Chondrocyte (in vitro differentiated cells): ENCODE measurements at regions not wholly inside any gene's neighbourhood (a gene's known extent, or its start where the extent isn't known, plus 50 kb on each side); places are given as distances from the start of the nearest gene placed in this dataset.

ENCODE experiments used
- DNase-seq: peaks from one replicate; pipeline ENCODE4 v3.0.0; 2021; ENCODE audit warnings: mixed read lengths, low spot score
- H3K27ac Mint-ChIP-seq: one replicate; pipeline ENCODE4 v1.8.0; 2021; ENCODE audit warnings: mild to moderate bottlenecking, moderate library complexity, mixed read lengths; ENCODE audit not compliant: unreplicated experiment
- H3K27me3 Mint-ChIP-seq: 2 replicates; pipeline ENCODE4 v1.8.0; 2021; ENCODE audit warnings: low read depth, mixed read lengths
- H3K36me3 Mint-ChIP-seq: 2 replicates; pipeline ENCODE4 v1.8.0; 2021; ENCODE audit warnings: low read depth, mixed read lengths
- H3K4me1 Mint-ChIP-seq: 2 replicates; pipeline ENCODE4 v1.8.0; 2021; ENCODE audit warnings: low read depth, mild to moderate bottlenecking, mixed read lengths
- H3K4me3 Mint-ChIP-seq: one replicate; pipeline ENCODE4 v1.8.0; 2021; ENCODE audit warnings: mild to moderate bottlenecking, moderate library complexity, mixed read lengths; ENCODE audit not compliant: unreplicated experiment
- H3K9me3 Mint-ChIP-seq: 2 replicates; pipeline ENCODE4 v1.8.0; 2021; ENCODE audit warnings: low read depth, mixed read lengths
- CTCF ChIP-seq: fragments of 200-600 bp; sonication (generic); IDR thresholded peaks from 2 replicates; pipeline ENCODE4 v1.5.0; 2021; ENCODE audit warnings: antibody characterized with exemption, mild to moderate bottlenecking, moderate library complexity

- Mint-ChIP-seq H3K27ac (no peak overlapping the region), H3K4me1 (no peaks in the 10 kb centered on the region), H3K4me3 (no peak overlapping the region), H3K27me3 (peaks cover 2% of the 10 kb centered on the region), H3K36me3 (no peaks in the 10 kb centered on the region), H3K9me3 (no peaks in the 10 kb centered on the region)
- TF ChIP-seq CTCF = no peak
- no peak for DNase-seq
These were observed 70.7 kb upstream of the ESRRG start for GRCh38 chr1:216793973-216794372.

GRCh38 chr1:216793303-216793702 lies 70.1 kb upstream of the ESRRG start:
- no peaks in the 10 kb centered on the region for H3K9me3 Mint-ChIP-seq
- no peak for DNase-seq
- TF ChIP-seq CTCF = no peak
- no peak overlapping the region for H3K4me3 Mint-ChIP-seq
- H3K36me3 Mint-ChIP-seq = no peaks in the 10 kb centered on the region
- H3K27me3 Mint-ChIP-seq = peaks cover 2% of the 10 kb centered on the region
- H3K27ac Mint-ChIP-seq = no peak overlapping the region
- H3K4me1 Mint-ChIP-seq = no peaks in the 10 kb centered on the region

GRCh38 chr1:216788671-216789070 lies 65.4 kb upstream of the ESRRG start:
- no peaks in the 10 kb centered on the region for H3K9me3 Mint-ChIP-seq
- H3K4me3 Mint-ChIP-seq = no peak overlapping the region
- H3K27me3 Mint-ChIP-seq = peaks cover 3% of the 10 kb centered on the region
- no peak overlapping the region for H3K27ac Mint-ChIP-seq
- H3K36me3 Mint-ChIP-seq = no peaks in the 10 kb centered on the region
- no peaks in the 10 kb centered on the region for H3K4me1 Mint-ChIP-seq
- no peak for TF ChIP-seq CTCF
- no peak for DNase-seq

GRCh38 chr1:216785737-216786136 lies 62.5 kb upstream of the ESRRG start:
- H3K9me3 Mint-ChIP-seq = no peaks in the 10 kb centered on the region
- H3K27me3 Mint-ChIP-seq = peaks cover 9% of the 10 kb centered on the region
- no peaks in the 10 kb centered on the region for H3K4me1 Mint-ChIP-seq
- DNase-seq = no peak
- H3K4me3 Mint-ChIP-seq = no peak overlapping the region
- no peak for TF ChIP-seq CTCF
- no peak overlapping the region for H3K27ac Mint-ChIP-seq
- H3K36me3 Mint-ChIP-seq = no peaks in the 10 kb centered on the region

- DNase-seq = no peak
- Mint-ChIP-seq H3K4me1 (no peaks in the 10 kb centered on the region), H3K9me3 (no peaks in the 10 kb centered on the region), H3K4me3 (no peak overlapping the region), H3K27ac (no peak overlapping the region), H3K36me3 (no peaks in the 10 kb centered on the region), H3K27me3 (peaks cover 9% of the 10 kb centered on the region)
- no peak for TF ChIP-seq CTCF
These were observed 62.0 kb upstream of the ESRRG start for GRCh38 chr1:216785221-216785620.
